Activated CD4-positive, alpha-beta T cell treated with anti-CD3 and anti-CD28 coated beads, Interleukin-2, amount 10 ng/mL, durations not matched to agents 24 days and 14 days (primary cell): ENCODE measurements at regions not wholly inside any gene's neighbourhood (a gene's known extent, or its start where the extent isn't known, plus 50 kb on each side); places are given as distances from the start of the nearest gene placed in this dataset.

Source experiments
- DNase-seq: peaks from one replicate; pipeline ENCODE4 v3.0.0; 2022
- H3K27ac Mint-ChIP-seq: one replicate; pipeline ENCODE4 v1.8.0; 2022; ENCODE audit warnings: mild to moderate bottlenecking, mixed read lengths
- H3K27me3 Mint-ChIP-seq: one replicate; pipeline ENCODE4 v1.8.0; 2022; ENCODE audit warnings: mixed read lengths
- H3K36me3 Mint-ChIP-seq: one replicate; pipeline ENCODE4 v1.8.0; 2022; ENCODE audit warnings: low read depth, mild to moderate bottlenecking, mixed read lengths
- H3K4me1 Mint-ChIP-seq: one replicate; pipeline ENCODE4 v1.8.0; 2021; ENCODE audit warnings: mixed read lengths
- H3K4me3 Mint-ChIP-seq: one replicate; pipeline ENCODE4 v1.8.0; 2022; ENCODE audit warnings: mild to moderate bottlenecking, moderate library complexity, mixed read lengths
- H3K9me3 Mint-ChIP-seq: one replicate; pipeline ENCODE4 v1.8.0; 2021; ENCODE audit warnings: mixed read lengths
- intact Hi-C: fragments of 100-400 bp; cut with micrococcal nuclease; formaldehyde crosslinking; loops from one replicate; pipeline ENCODE4 v1.15.1; 2023

- Mint-ChIP-seq H3K9me3 (no peaks in the 10 kb centered on the region), H3K36me3 (no peaks in the 10 kb centered on the region), H3K27ac (no peak overlapping the region), H3K27me3 (no peaks in the 10 kb centered on the region), H3K4me3 (no peak overlapping the region), H3K4me1 (no peaks in the 10 kb centered on the region)
- no peak for DNase-seq
- intact Hi-C loops, result no loop called here
Measured at GRCh38 chr18:11237066-11237465, 87.7 kb upstream of the PIEZO2 start.

GRCh38 chr18:11224153-11224552 lies 74.8 kb upstream of the PIEZO2 start:
- intact Hi-C loops, result no loop called here
- no peak for DNase-seq
- Mint-ChIP-seq H3K27me3 (no peaks in the 10 kb centered on the region), H3K4me3 (no peak overlapping the region), H3K27ac (no peak overlapping the region), H3K4me1 (no peaks in the 10 kb centered on the region), H3K36me3 (no peaks in the 10 kb centered on the region), H3K9me3 (no peaks in the 10 kb centered on the region)

- Mint-ChIP-seq H3K9me3 (no peaks in the 10 kb centered on the region), H3K27ac (no peak overlapping the region), H3K4me1 (no peaks in the 10 kb centered on the region), H3K36me3 (no peaks in the 10 kb centered on the region), H3K27me3 (no peaks in the 10 kb centered on the region), H3K4me3 (no peak overlapping the region)
- intact Hi-C loops, result no loop called here
- DNase-seq, result no peak
Measured at GRCh38 chr18:11219571-11219970, 70.2 kb upstream of the PIEZO2 start.

GRCh38 chr18:11215216-11215615 lies 65.8 kb upstream of the PIEZO2 start:
- no peaks in the 10 kb centered on the region for H3K27me3 Mint-ChIP-seq
- H3K9me3 Mint-ChIP-seq, result no peaks in the 10 kb centered on the region
- H3K4me3 Mint-ChIP-seq, result no peak overlapping the region
- H3K27ac Mint-ChIP-seq, result no peak overlapping the region
- H3K4me1 Mint-ChIP-seq, result no peaks in the 10 kb centered on the region
- DNase-seq, result no peak
- intact Hi-C loops, result no loop called here
- no peaks in the 10 kb centered on the region for H3K36me3 Mint-ChIP-seq

- H3K4me1 Mint-ChIP-seq, result no peaks in the 10 kb centered on the region
- intact Hi-C loops, result no loop called here
- no peaks in the 10 kb centered on the region for H3K36me3 Mint-ChIP-seq
- DNase-seq, result no peak
- H3K4me3 Mint-ChIP-seq, result no peak overlapping the region
- no peaks in the 10 kb centered on the region for H3K27me3 Mint-ChIP-seq
- no peak overlapping the region for H3K27ac Mint-ChIP-seq
- H3K9me3 Mint-ChIP-seq, result no peaks in the 10 kb centered on the region
Measured at GRCh38 chr18:11204020-11204419, 54.7 kb upstream of the PIEZO2 start.

GRCh38 chr18:11199477-11199876 lies 50.1 kb upstream of the PIEZO2 start:
- intact Hi-C loops, result no loop called here
- no peaks in the 10 kb centered on the region for H3K4me1 Mint-ChIP-seq

More at GRCh38 chr18:11199477-11199876, 50.1 kb upstream of the PIEZO2 start:
- DNase-seq, result no peak
- H3K36me3 Mint-ChIP-seq, result no peaks in the 10 kb centered on the region
- H3K27ac Mint-ChIP-seq, result no peak overlapping the region
- no peaks in the 10 kb centered on the region for H3K9me3 Mint-ChIP-seq
- H3K4me3 Mint-ChIP-seq, result no peak overlapping the region
- H3K27me3 Mint-ChIP-seq, result no peaks in the 10 kb centered on the region
